Stomach (tissue), 8 donors: ENCODE measurements at regions not wholly inside any gene's neighbourhood (a gene's known extent, or its start where the extent isn't known, plus 50 kb on each side); places are given as distances from the start of the nearest gene placed in this dataset.

ENCODE experiments used
- DNase-seq, 2 donors: peaks; one replicate each; pipeline versions ENCODE4 v3.0.0 to v3.0.0-alpha.2; 2013 to 2019
- H3K27ac ChIP-seq, 5 donors: fragments of 200-600 bp in 4 of 5; sonication (generic) in 4 of 5; one replicate each; pipeline ENCODE4 v1.5.1; 2013 to 2019; ENCODE audit warnings: mild to moderate bottlenecking in 1 of 5, moderate library complexity in 1 of 5
- H3K27me3 ChIP-seq, 3 donors: fragments of 200-600 bp; sonication (generic); one replicate each; pipeline ENCODE4 v1.5.1; 2017 to 2019; ENCODE audit warnings: mixed run types in 1 of 3
- H3K36me3 ChIP-seq, 4 donors: fragments of 200-600 bp; sonication (generic); 1 replicate in 3 of 4; 2 replicates in 1 of 4; pipeline ENCODE4 v1.5.1; 2016 to 2019
- H3K4me1 ChIP-seq, 4 donors: fragments of 200-600 bp; sonication (generic); one replicate each; pipeline ENCODE4 v1.5.1; 2016 to 2019
- H3K4me3 ChIP-seq, 4 donors: fragments of 200-600 bp; sonication (generic) in 3 of 4; one replicate each; pipeline ENCODE4 v1.5.1; 2016 to 2019; ENCODE audit warnings: mild to moderate bottlenecking in 1 of 4
- H3K9me3 ChIP-seq, 4 donors: fragments of 200-600 bp; sonication (generic); one replicate each; pipeline ENCODE4 v1.5.1; 2016 to 2019
- EP300 ChIP-seq: sonication (generic); formaldehyde crosslinking; IDR thresholded peaks from one replicate; pipeline ENCODE4 v1.6.1; 2017; ENCODE audit warnings: antibody characterized with exemption
- POLR2A ChIP-seq, 4 donors: fragments of 450-650 bp; IDR thresholded peaks; one replicate each; pipeline ENCODE4 v1.6.1; 2016; ENCODE audit warnings: antibody characterized with exemption in 4 of 4, control low read depth in 2 of 4, mild to moderate bottlenecking in 1 of 4, moderate library complexity in 1 of 4
- POLR2AphosphoS5 ChIP-seq, 3 donors: sonication (generic); formaldehyde crosslinking; IDR thresholded peaks; one replicate each; pipeline ENCODE4 v1.6.1; 2016; ENCODE audit warnings: antibody characterized with exemption in 3 of 3
- WGBS, 5 donors: extraction: QIAGEN DNeasy Blood & Tissue Kit in 3 of 5; methylation state at CpG; one replicate each; pipeline versions ENCODE4 v1.1.5 to v1.1.7; 2013 to 2018; 5-methylcytosine and 5-hydroxymethylcytosine counted together
- intact Hi-C: fragments of 100-400 bp; cut with DNase I; formaldehyde crosslinking; loops from one replicate; pipeline ENCODE4 v1.15.1; 2023; ENCODE audit warnings: low total_unique reads
- TF ChIP-seq, protein P1 (sequence below), 7 experiments: fragments of 450-650 bp in 4 of 7; fragments of 200-600 bp in 3 of 7; sonication (generic) in 3 of 7; IDR thresholded peaks; one replicate each; pipeline ENCODE4 v1.5.1; 2016 to 2019; ENCODE audit warnings: antibody characterized with exemption in 7 of 7, control low read depth in 2 of 7, mild to moderate bottlenecking in 1 of 7
- donor health status: healthy with polysubstance abuse.
- donor health status: Bipolar disorder and iron deficiency.
- donor health status: healthy.

DNA sequence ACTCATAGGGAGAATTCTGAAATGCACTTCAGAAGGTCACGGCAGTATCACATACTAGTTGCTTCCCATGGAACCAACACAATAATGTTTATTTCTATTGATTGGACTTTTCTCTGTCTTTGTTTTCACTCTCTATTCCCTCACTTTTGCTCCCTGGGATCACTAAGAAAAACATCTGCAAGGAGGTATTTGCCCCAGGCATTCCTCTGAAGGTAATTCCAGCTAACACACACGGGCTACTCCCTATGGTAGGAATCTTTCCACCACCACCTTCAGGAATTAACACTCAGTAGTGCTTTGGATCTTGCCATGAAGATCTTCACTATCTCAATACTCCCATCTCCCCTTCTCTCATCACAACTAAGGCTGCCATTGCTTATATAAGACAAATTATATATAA lies 353.3 kb downstream of the DSC3 start:
- H3K4me1 ChIP-seq: no peaks in the 10 kb centered on the region
- no peak overlapping the region for H3K27ac ChIP-seq
- no peaks in the 10 kb centered on the region for H3K36me3 ChIP-seq
- intact Hi-C loops: no loop called here
- TF ChIP-seq, protein P1, sequence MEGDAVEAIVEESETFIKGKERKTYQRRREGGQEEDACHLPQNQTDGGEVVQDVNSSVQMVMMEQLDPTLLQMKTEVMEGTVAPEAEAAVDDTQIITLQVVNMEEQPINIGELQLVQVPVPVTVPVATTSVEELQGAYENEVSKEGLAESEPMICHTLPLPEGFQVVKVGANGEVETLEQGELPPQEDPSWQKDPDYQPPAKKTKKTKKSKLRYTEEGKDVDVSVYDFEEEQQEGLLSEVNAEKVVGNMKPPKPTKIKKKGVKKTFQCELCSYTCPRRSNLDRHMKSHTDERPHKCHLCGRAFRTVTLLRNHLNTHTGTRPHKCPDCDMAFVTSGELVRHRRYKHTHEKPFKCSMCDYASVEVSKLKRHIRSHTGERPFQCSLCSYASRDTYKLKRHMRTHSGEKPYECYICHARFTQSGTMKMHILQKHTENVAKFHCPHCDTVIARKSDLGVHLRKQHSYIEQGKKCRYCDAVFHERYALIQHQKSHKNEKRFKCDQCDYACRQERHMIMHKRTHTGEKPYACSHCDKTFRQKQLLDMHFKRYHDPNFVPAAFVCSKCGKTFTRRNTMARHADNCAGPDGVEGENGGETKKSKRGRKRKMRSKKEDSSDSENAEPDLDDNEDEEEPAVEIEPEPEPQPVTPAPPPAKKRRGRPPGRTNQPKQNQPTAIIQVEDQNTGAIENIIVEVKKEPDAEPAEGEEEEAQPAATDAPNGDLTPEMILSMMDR (IDR thresholded peaks at IDR 0.05): no peak
- TF ChIP-seq POLR2A (IDR thresholded peaks at IDR 0.05) (no peak), POLR2AphosphoS5 (IDR thresholded peaks at IDR 0.05) (no peak), EP300 (no peak)
- H3K9me3 ChIP-seq: no peaks in the 10 kb centered on the region
- H3K27me3 ChIP-seq: no peaks in the 10 kb centered on the region
- WGBS, 5 donors: 70 to 76% (median 74%) methylated on average over 2 of the region's 2 CpGs
- no peak for DNase-seq
- H3K4me3 ChIP-seq: no peak overlapping the region

- H3K36me3 ChIP-seq: no peaks in the 10 kb centered on the region
- no peak overlapping the region for H3K4me3 ChIP-seq
- H3K9me3 ChIP-seq: no peaks in the 10 kb centered on the region
- TF ChIP-seq POLR2AphosphoS5 (IDR thresholded peaks at IDR 0.05) (no peak), EP300 (no peak), POLR2A (IDR thresholded peaks at IDR 0.05) (no peak)
- TF ChIP-seq, protein P1 (IDR thresholded peaks at IDR 0.05): no peak
- no peak for DNase-seq
- H3K27me3 ChIP-seq: no peaks in the 10 kb centered on the region
- H3K27ac ChIP-seq: no peak overlapping the region
- intact Hi-C loops: no loop called here
- no peaks in the 10 kb centered on the region for H3K4me1 ChIP-seq
- 58 to 74% (median 68%) methylated on average over 2 of the region's 2 CpGs for WGBS, 5 donors
These were observed 355.0 kb downstream of the DSC3 start for GRCh38 chr18:30687501-30687900.

DNA sequence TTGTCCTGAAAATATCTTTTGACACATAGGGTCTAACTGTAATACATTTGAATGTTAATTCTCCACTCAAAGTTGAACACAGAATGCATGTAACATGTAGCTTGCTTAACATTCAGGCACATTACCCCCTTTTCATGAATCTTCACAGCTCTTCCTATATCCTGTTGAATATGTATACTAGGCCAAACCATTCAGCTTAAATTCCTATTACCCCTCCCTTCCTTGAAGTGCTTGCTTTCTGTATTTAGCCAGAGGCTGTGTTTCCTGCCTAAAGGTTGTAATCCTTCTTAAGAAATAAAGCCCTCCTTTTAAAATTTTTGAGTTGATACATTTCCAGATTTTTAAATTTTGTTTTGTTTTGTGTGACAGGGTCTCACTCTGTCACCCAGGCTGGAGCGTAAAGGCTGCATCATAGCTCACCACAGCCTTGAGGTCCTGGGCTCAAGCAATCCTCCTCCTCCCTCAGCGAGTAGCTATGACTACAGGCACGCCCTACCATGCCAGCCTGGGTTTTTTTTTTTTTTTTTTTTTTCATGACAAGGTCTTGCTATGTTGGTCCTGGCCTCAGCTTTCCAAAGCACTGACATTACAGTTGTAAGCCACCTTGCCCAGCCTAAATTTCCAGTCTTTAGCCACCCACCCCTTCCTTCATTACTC lies 357.6 kb downstream of the DSC3 start:
- H3K36me3 ChIP-seq: no peaks in the 10 kb centered on the region
- no peaks in the 10 kb centered on the region for H3K4me1 ChIP-seq
- intact Hi-C loops: no loop called here
- TF ChIP-seq, protein P1 (IDR thresholded peaks at IDR 0.05): no peak
- TF ChIP-seq EP300 (no peak), POLR2A (IDR thresholded peaks at IDR 0.05) (no peak), POLR2AphosphoS5 (IDR thresholded peaks at IDR 0.05) (no peak)
- no peak overlapping the region for H3K4me3 ChIP-seq
- no peak overlapping the region for H3K27ac ChIP-seq
- WGBS, 5 donors: 35 to 51% (median 39%) methylated on average over 3 of the region's 3 CpGs
- H3K27me3 ChIP-seq: no peaks in the 10 kb centered on the region
- DNase-seq: no peak
- H3K9me3 ChIP-seq: no peaks in the 10 kb centered on the region

DNA sequence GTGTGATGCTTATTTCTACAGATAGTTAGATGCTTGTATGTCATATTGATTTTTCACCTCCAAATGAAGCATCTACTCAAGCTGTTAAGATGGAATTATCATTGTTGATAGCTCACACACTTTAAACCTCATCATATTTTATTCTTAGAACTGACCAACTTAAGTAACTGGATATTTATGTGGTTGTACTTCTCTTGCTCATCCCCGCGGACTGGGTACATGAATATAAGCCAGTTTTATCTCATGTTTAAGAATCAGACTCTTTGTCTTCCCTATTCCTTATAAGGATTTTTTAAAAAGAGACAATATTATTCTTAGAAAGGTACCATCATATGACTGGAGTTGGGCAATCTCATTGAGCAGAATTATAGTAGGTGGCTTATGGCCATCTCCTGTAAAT lies 358.7 kb downstream of the DSC3 start:
- H3K27me3 ChIP-seq: no peaks in the 10 kb centered on the region
- H3K27ac ChIP-seq: no peak overlapping the region
- intact Hi-C loops: no loop called here
- no peak overlapping the region for H3K4me3 ChIP-seq
- no peak for DNase-seq
- no peaks in the 10 kb centered on the region for H3K4me1 ChIP-seq
- no peaks in the 10 kb centered on the region for H3K36me3 ChIP-seq
- no peaks in the 10 kb centered on the region for H3K9me3 ChIP-seq
- WGBS, 5 donors: 78 to 89% (median 87%) methylated on average over 2 of the region's 2 CpGs
- TF ChIP-seq, protein P1 (IDR thresholded peaks at IDR 0.05): no peak
- TF ChIP-seq POLR2AphosphoS5 (IDR thresholded peaks at IDR 0.05): no peak
- no peak for TF ChIP-seq POLR2A (IDR thresholded peaks at IDR 0.05)
- TF ChIP-seq EP300: no peak
